GM13977 (cell line): ENCODE measurements at regions not wholly inside any gene's neighbourhood (a gene's known extent, or its start where the extent isn't known, plus 50 kb on each side); places are given as distances from the start of the nearest gene placed in this dataset.

ENCODE experiments used
- DNase-seq: peaks from one replicate; pipeline ENCODE4 v3.0.0; 2012; ENCODE audit warnings: low spot score
- in situ Hi-C: fragments of 300-500 bp; cut with MboI; formaldehyde crosslinking; loops from one replicate; pipeline ENCODE4 v1.12.0; 2022; ENCODE audit warnings: low sequenced_read_pairs, low pct_unique_long_range_greater_than_20kb, mixed read lengths, inconsistent platforms; ENCODE audit not compliant: unreplicated experiment
- TF ChIP-seq, protein P1 (sequence below): IDR thresholded peaks from 2 replicates; pipeline ENCODE4 v1.5.1; 2012; ENCODE audit warnings: mild to moderate bottlenecking, control low read depth; ENCODE audit not compliant: insufficient read depth; ENCODE audit errors: extremely low read depth, missing control alignments

GRCh38 chr12:92528097-92528496, 174.7 kb upstream of the PLEKHG7 start:
- no peak for DNase-seq
- TF ChIP-seq, protein P1, sequence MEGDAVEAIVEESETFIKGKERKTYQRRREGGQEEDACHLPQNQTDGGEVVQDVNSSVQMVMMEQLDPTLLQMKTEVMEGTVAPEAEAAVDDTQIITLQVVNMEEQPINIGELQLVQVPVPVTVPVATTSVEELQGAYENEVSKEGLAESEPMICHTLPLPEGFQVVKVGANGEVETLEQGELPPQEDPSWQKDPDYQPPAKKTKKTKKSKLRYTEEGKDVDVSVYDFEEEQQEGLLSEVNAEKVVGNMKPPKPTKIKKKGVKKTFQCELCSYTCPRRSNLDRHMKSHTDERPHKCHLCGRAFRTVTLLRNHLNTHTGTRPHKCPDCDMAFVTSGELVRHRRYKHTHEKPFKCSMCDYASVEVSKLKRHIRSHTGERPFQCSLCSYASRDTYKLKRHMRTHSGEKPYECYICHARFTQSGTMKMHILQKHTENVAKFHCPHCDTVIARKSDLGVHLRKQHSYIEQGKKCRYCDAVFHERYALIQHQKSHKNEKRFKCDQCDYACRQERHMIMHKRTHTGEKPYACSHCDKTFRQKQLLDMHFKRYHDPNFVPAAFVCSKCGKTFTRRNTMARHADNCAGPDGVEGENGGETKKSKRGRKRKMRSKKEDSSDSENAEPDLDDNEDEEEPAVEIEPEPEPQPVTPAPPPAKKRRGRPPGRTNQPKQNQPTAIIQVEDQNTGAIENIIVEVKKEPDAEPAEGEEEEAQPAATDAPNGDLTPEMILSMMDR: no peak
- in situ Hi-C loops: no loop called here

GRCh38 chr12:92524489-92524888, 178.3 kb upstream of the PLEKHG7 start:
- no peak for DNase-seq
- in situ Hi-C loops: no loop called here
- TF ChIP-seq, protein P1: no peak

DNA sequence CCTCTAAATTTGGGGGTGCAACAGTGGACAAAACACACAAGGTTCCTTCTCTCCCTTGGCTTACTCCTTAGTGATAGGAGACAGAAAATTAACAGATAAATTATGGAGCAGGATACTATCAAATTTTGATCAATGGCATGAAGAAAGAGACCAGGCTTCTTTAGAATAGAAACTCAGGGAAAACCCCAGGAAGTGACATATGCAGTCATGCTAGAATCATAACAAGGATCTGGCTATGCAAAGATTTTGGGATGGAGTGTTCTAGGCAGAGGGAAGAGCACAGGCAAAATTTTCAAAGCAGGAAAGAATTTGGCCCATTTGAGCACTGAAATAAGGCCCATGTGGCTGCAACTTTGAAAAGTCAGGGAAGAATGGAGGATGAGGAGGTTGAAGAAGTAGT, 182.3 kb upstream of the PLEKHG7 start:
- in situ Hi-C loops: no loop called here
- no peak for DNase-seq
- TF ChIP-seq, protein P1: no peak

- TF ChIP-seq, protein P1: no peak
- in situ Hi-C loops: no loop called here
- no peak for DNase-seq
These were observed 183.5 kb upstream of the PLEKHG7 start for GRCh38 chr12:92519284-92519683.

DNA sequence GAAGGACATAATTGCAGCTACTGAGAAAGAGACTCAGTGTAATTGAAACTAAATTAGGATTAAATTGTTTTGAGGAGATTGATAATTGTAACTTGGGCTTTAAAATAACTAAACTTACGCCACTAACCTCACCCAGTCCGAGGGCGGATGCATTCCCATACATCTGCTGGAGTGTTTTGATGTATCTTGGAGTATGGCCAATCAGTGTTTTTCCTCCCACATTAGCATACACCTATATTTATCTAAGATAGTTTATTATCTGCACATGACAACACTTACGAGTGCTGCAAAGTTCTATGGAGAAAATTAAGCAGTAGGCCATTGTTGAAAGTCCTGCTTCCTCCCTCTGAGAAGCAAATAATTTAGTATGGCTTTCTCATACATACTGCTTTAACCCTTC, 184.7 kb upstream of the PLEKHG7 start:
- TF ChIP-seq, protein P1: no peak
- no peak for DNase-seq
- in situ Hi-C loops: no loop called here

GRCh38 chr12:92516277-92516600, 186.6 kb upstream of the PLEKHG7 start:
- in situ Hi-C loops: no loop called here
- TF ChIP-seq, protein P1: no peak
- DNase-seq: no peak

DNA sequence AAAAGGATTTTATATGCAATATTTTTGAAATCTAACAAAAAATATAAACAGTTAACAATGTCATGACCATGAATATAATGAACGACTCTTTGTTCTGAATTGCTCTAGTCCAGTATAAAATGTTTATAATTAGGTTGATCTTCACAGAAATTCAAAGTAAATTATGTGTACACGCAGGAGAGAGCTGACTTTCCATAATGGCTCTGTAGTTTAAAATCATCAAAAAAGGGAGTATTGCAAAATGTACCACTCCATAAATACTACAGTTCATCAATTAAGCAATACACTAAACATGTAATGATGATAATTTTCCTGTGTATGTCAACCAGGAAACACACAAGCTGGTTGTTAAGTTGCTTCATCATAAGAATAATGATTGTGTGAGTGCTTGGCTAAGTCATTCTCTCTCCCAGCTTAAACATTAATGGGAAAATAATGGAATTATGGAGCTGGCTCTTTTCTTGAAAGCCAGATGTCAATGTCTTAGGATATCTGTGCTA, 189.5 kb upstream of the PLEKHG7 start:
- TF ChIP-seq, protein P1: no peak
- no peak for DNase-seq
- in situ Hi-C loops: no loop called here
